DND-41 (cell line): ENCODE measurements at regions not wholly inside any gene's neighbourhood (a gene's known extent, or its start where the extent isn't known, plus 50 kb on each side); places are given as distances from the start of the nearest gene placed in this dataset.

ENCODE experiments used
- ATAC-seq: fragments of 200-7000 bp; cut with Tn5 transposase; 3 replicates; pipeline ENCODE4 v1.9.1; 2021; ENCODE audit warnings: low read depth; ENCODE audit not compliant: insufficient read depth
- DNase-seq: peaks from one replicate; pipeline ENCODE4 v3.0.0-alpha.2; 2020
- H2AFZ ChIP-seq: 2 replicates; pipeline ENCODE4 v1.6.0; 2012; ENCODE audit warnings: low read depth, low read length
- H3K27ac ChIP-seq: 2 replicates; pipeline ENCODE4 v1.5.1; 2012; ENCODE audit warnings: low read length, inconsistent platforms
- H3K27me3 ChIP-seq: fragments of 200-600 bp; sonication (generic); 2 replicates; pipeline ENCODE4 v1.6.0; 2012; ENCODE audit warnings: low read length, mild to moderate bottlenecking, inconsistent platforms; ENCODE audit not compliant: insufficient read depth, poor library complexity
- H3K36me3 ChIP-seq: 2 replicates; pipeline ENCODE4 v1.5.1; 2012; ENCODE audit warnings: low read length, inconsistent platforms; ENCODE audit not compliant: insufficient read depth
- H3K4me1 ChIP-seq: 2 replicates; pipeline ENCODE4 v1.5.1; 2012; ENCODE audit warnings: mild to moderate bottlenecking, low read length; ENCODE audit not compliant: insufficient read depth
- H3K4me2 ChIP-seq: 2 replicates; pipeline ENCODE4 v1.6.0; 2012; ENCODE audit warnings: mild to moderate bottlenecking, moderate library complexity, low read length, inconsistent platforms; ENCODE audit not compliant: insufficient read depth
- H3K4me3 ChIP-seq, 2 experiments: fragments of 200-600 bp in 1 of 2; shearing (Covaris generic) in 1 of 2; 2 replicates each; pipeline ENCODE4 v1.5.1; 2012 to 2016; ENCODE audit warnings: inconsistent platforms in 2 of 2, low read length in 2 of 2, mild to moderate bottlenecking in 2 of 2, low read depth in 1 of 2, moderate library complexity in 1 of 2
- H3K79me2 ChIP-seq: 2 replicates; pipeline ENCODE4 v1.6.0; 2012; ENCODE audit warnings: low read length, inconsistent platforms; ENCODE audit not compliant: insufficient read depth
- H3K9ac ChIP-seq: 2 replicates; pipeline ENCODE4 v1.6.0; 2012; ENCODE audit warnings: low read depth, mild to moderate bottlenecking, inconsistent platforms, low read length, moderate library complexity
- H3K9me3 ChIP-seq: 2 replicates; pipeline ENCODE4 v1.5.1; 2012; ENCODE audit warnings: low read length, moderate library complexity, mild to moderate bottlenecking, inconsistent platforms; ENCODE audit not compliant: insufficient read depth, severe bottlenecking
- H4K20me1 ChIP-seq: 2 replicates; pipeline ENCODE4 v1.6.0; 2012; ENCODE audit warnings: low read length; ENCODE audit not compliant: insufficient read depth
- CTCF ChIP-seq: IDR thresholded peaks from 2 replicates; pipeline ENCODE4 v1.5.1; 2012; ENCODE audit warnings: borderline replicate concordance, low read length, moderate library complexity, mild to moderate bottlenecking; ENCODE audit not compliant: poor library complexity, severe bottlenecking; ENCODE audit errors: extremely low read depth
- EZH2 ChIP-seq: IDR thresholded peaks from 3 replicates; pipeline ENCODE4 v1.6.1; 2012; ENCODE audit warnings: borderline replicate concordance, low read depth, mild to moderate bottlenecking, moderate library complexity, low read length, inconsistent platforms; ENCODE audit not compliant: severe bottlenecking

DNA sequence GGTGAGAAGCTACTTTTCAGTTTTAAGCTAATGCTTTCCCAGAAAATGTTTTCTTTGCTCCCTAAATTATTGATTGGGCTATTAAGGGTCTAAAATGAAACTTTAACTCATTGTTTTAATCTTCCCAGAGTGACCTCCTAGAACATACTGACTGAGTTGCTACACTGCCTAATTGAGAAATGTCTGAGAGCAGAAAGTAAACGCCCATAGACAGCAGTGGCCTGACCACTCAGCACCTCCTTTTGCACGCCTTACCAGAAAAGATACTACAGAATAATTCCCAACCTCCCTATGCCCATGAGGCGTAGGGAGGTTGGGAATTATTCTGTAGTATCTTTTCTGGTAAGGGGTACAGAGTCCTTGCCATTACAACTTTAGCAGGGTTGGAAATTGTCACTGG, 381.8 kb upstream of the LCORL start:
- no peaks in the 10 kb centered on the region for H3K36me3 ChIP-seq
- no peak overlapping the region for H3K4me3 ChIP-seq
- DNase-seq (no peak), ATAC-seq (no peak)
- no peak overlapping the region for H3K9ac ChIP-seq
- no peaks in the 10 kb centered on the region for H3K79me2 ChIP-seq
- no peak overlapping the region for H2AFZ ChIP-seq
- no peaks in the 10 kb centered on the region for H4K20me1 ChIP-seq
- no peaks in the 10 kb centered on the region for H3K9me3 ChIP-seq
- TF ChIP-seq EZH2 (no peak), CTCF (no peak)
- no peak overlapping the region for H3K27ac ChIP-seq
- no peaks in the 10 kb centered on the region for H3K27me3 ChIP-seq
- no peak overlapping the region for H3K4me2 ChIP-seq
- no peaks in the 10 kb centered on the region for H3K4me1 ChIP-seq

DNA sequence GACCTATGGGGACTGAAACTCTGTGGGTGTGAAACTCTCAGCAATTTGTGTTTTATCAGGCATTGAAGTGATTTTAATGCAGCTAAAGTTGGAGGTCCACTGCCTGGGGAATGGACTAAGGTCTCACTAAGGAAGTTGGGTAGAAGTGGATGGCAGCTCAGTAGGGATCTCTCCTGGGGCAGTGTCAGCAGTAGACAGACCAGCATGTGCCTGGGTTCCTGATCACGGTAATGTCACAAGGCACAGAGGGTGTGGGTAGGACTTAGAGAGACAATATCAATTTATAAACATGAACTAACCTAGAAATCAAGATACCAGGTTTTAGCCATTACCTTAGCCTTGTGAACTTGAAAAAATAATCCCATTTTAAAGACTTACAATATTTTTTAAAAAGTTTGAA, 380.3 kb upstream of the LCORL start:
- H3K36me3 ChIP-seq = no peaks in the 10 kb centered on the region
- ATAC-seq = no peak

DNA sequence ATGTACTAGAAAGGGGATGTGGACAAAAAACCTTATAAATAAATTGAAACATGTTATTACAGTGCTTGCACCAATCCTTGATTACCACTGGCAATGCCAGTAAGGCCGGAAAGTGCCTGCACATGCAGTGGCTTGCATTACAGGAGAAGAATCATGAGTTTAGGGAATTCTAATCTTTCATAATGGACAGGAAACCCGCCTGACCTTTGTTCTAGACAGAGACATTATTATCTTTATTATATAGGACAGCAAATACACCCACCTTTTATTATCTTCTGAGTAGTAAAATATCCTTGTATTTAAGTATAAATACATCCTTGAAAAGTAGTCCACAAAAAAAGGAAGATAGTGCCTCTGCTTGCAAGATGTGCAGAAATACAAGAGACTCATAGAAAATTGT, 379.9 kb upstream of the LCORL start:
- Histone ChIP-seq H3K4me2 (no peak overlapping the region), H3K79me2 (no peaks in the 10 kb centered on the region), H3K27me3 (no peaks in the 10 kb centered on the region), H3K36me3 (no peaks in the 10 kb centered on the region), H3K4me1 (no peaks in the 10 kb centered on the region), H4K20me1 (no peaks in the 10 kb centered on the region), H3K9ac (no peak overlapping the region), H3K9me3 (no peaks in the 10 kb centered on the region), H3K4me3 (no peak overlapping the region), H3K27ac (no peak overlapping the region), H2AFZ (no peak overlapping the region)
- ATAC-seq (no peak), DNase-seq (no peak)
- TF ChIP-seq CTCF = no peak
- TF ChIP-seq EZH2 = no peak

More for the DNA sequence above, 380.3 kb upstream of the LCORL start:
- Histone ChIP-seq H3K4me2 (no peak overlapping the region), H4K20me1 (no peaks in the 10 kb centered on the region), H3K27ac (no peak overlapping the region), H3K27me3 (no peaks in the 10 kb centered on the region), H2AFZ (no peak overlapping the region), H3K4me3 (no peak overlapping the region), H3K9me3 (no peaks in the 10 kb centered on the region), H3K9ac (no peak overlapping the region), H3K79me2 (no peaks in the 10 kb centered on the region), H3K4me1 (no peaks in the 10 kb centered on the region)
- no peak for TF ChIP-seq EZH2
- DNase-seq = no peak

GRCh38 chr4:18398661-18399060, 377.1 kb upstream of the LCORL start:
- Histone ChIP-seq H4K20me1 (no peaks in the 10 kb centered on the region), H3K4me1 (no peaks in the 10 kb centered on the region), H3K9ac (no peak overlapping the region), H3K36me3 (no peaks in the 10 kb centered on the region), H3K4me2 (no peak overlapping the region), H3K4me3 (no peak overlapping the region), H3K27ac (no peak overlapping the region), H3K27me3 (no peaks in the 10 kb centered on the region), H3K9me3 (no peaks in the 10 kb centered on the region), H2AFZ (no peak overlapping the region), H3K79me2 (no peaks in the 10 kb centered on the region)
- no peak for ATAC-seq
- no peak for DNase-seq
- TF ChIP-seq EZH2 (no peak), CTCF (no peak)
